Panc1 (cell line): ENCODE measurements at regions not wholly inside any gene's neighbourhood (a gene's known extent, or its start where the extent isn't known, plus 50 kb on each side); places are given as distances from the start of the nearest gene placed in this dataset.

Experiments
- ATAC-seq: fragments of 200-7000 bp; cut with Tn5 transposase; 2 replicates; pipeline ENCODE4 v1.9.1; 2020; ENCODE audit warnings: mild to moderate bottlenecking, moderate library complexity
- BruUV-seq: library from RNA; stranded (reverse); fragments of 400-500 nt; replicated peaks from 2 replicates; lab custom pipeline; 2021; lab: Mats Ljungman, UMichigan
- CTCF ChIA-PET: fragments of 300-600 bp; sonication (Branson Sonifier 250); formaldehyde crosslinking; loops from one replicate; lab custom pipeline; 2022; ENCODE audit warnings: antibody characterized with exemption; lab: Charles Lee
- POLR2A ChIA-PET: fragments of 300-600 bp; sonication (Branson Sonifier 250); formaldehyde crosslinking; loops from one replicate; lab custom pipeline; 2022; ENCODE audit warnings: antibody characterized with exemption; lab: Charles Lee
- DNase-seq: peaks from one replicate; pipeline ENCODE4 v3.0.0-alpha.2; 2010; ENCODE audit warnings: low read depth, low spot score
- H3K27ac ChIP-seq: 2 replicates; pipeline ENCODE4 v1.5.1; 2011; ENCODE audit warnings: mild to moderate bottlenecking, low read length, inconsistent platforms
- H3K27me3 ChIP-seq: fragments of 200-500 bp; sonication (Bioruptor generic); 2 replicates; pipeline ENCODE4 v1.6.0; 2014; ENCODE audit warnings: low read length, inconsistent platforms; ENCODE audit not compliant: control insufficient read depth, insufficient read depth
- H3K36me3 ChIP-seq: fragments of 200-500 bp; sonication (Bioruptor generic); 2 replicates; pipeline ENCODE4 v1.5.1; 2014; ENCODE audit warnings: inconsistent platforms, mild to moderate bottlenecking, low read length, moderate library complexity; ENCODE audit not compliant: control insufficient read depth, insufficient read depth
- H3K4me1 ChIP-seq: 2 replicates; pipeline ENCODE4 v1.5.1; 2011; ENCODE audit warnings: inconsistent platforms, mild to moderate bottlenecking, low read length, moderate library complexity; ENCODE audit not compliant: control insufficient read depth, insufficient read depth
- H3K4me3 ChIP-seq, 2 experiments: 2 replicates each; pipeline ENCODE4 v1.5.1; 2011 to 2012; ENCODE audit warnings: low read depth in 2 of 2, low read length in 2 of 2, mild to moderate bottlenecking in 2 of 2, inconsistent platforms in 1 of 2, moderate library complexity in 1 of 2
- H3K9me3 ChIP-seq: fragments of 200-500 bp; sonication (Bioruptor generic); 2 replicates; pipeline ENCODE4 v1.5.1; 2014; ENCODE audit warnings: low read depth, mild to moderate bottlenecking, inconsistent platforms, low read length, moderate library complexity; ENCODE audit not compliant: control insufficient read depth, insufficient read depth
- POLR2AphosphoS5 ChIP-seq: IDR thresholded peaks from 2 replicates; pipeline ENCODE4 v1.6.1; 2012; ENCODE audit warnings: mild to moderate bottlenecking, low read depth, low read length, moderate library complexity
- SIN3A ChIP-seq: IDR thresholded peaks from 2 replicates; pipeline ENCODE4 v1.6.1; 2012; ENCODE audit warnings: low read depth, mild to moderate bottlenecking, low read length, moderate library complexity, borderline replicate concordance; ENCODE audit not compliant: insufficient read depth
- TCF7L2 ChIP-seq: IDR thresholded peaks from 2 replicates; pipeline ENCODE4 v1.6.1; 2011; ENCODE audit warnings: mild to moderate bottlenecking, low read depth, low read length, inconsistent platforms
- in situ Hi-C: cut with HindIII; loops from 2 replicates; pipeline ENCODE4 v1.10.0; 2016; ENCODE audit warnings: low sequenced_read_pairs, low pct_unique_long_range_greater_than_20kb
- intact Hi-C: fragments of 100-400 bp; cut with micrococcal nuclease; formaldehyde crosslinking; loops from one replicate; pipeline ENCODE4 v1.10.0; 2022; ENCODE audit not compliant: unreplicated experiment
- TF ChIP-seq, protein P1 (sequence below): fragments of 450-650 bp; IDR thresholded peaks from 2 replicates; pipeline ENCODE4 v1.5.1; 2017; ENCODE audit warnings: mild to moderate bottlenecking
- TF ChIP-seq, protein P2 (sequence below), 2 experiments: IDR thresholded peaks; 2 replicates each; pipeline ENCODE4 v1.6.1; 2011 to 2012; ENCODE audit warnings: low read depth in 2 of 2, control low read depth in 1 of 2, low read length in 1 of 2, mild to moderate bottlenecking in 1 of 2, moderate library complexity in 1 of 2; ENCODE audit not compliant: insufficient read depth in 1 of 2

DNA sequence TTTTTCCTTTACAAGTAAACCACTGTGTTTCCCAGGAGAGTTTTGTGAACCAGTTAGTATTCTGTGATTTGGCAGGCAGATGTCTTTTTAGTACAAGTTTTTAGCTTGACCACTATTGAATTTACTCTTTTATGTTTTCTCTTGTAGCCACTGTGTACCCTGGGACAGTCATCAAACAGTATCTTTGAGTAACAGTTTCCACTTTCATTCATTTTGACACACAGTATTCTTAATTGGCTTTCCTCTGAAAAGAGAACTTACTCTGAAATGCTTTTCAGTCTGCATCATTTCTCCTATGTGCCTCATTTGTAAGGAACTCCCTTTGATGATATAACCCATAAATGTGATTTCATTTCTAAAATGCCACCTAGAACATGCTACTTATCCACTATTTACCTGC is 476.5 kb downstream of the PDGFC start:
- H3K9me3 ChIP-seq = no peaks in the 10 kb centered on the region
- no TSS peak for BruUV-seq
- H3K36me3 ChIP-seq = no peaks in the 10 kb centered on the region
- intact Hi-C loops = no loop called here
- POLR2A ChIA-PET = no interaction called here
- H3K27ac ChIP-seq = no peak overlapping the region
- H3K4me3 ChIP-seq = no peak overlapping the region
- DNase-seq (no peak), ATAC-seq (no peak)
- no peaks in the 10 kb centered on the region for H3K4me1 ChIP-seq
- CTCF ChIA-PET = interaction anchor here (0.7 kb wide), 1 partner anchor 327 kb away, joined by 8 read pairs; no protein-coding TSS in a partner anchor
- H3K27me3 ChIP-seq = no peaks in the 10 kb centered on the region
- in situ Hi-C loops = no loop called here
- no peak for TF ChIP-seq POLR2AphosphoS5

DNA sequence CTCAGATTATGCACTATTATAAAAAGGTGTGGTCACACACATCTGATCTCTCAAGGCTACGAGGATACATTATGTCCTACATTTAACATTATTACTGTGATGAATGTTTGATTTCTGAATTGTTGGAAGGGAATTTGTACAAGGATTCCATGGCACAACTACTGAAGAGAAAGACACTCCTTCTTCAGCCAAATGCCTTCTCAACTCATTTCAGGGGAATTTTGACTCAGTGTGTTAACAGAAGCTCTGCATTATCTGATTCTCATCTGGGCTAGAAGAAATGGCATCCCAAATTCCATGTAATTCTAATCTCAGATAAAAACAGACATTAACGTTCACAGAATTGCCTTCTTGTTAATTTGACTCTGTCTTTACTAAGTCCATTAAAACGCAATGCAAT is 477.7 kb downstream of the PDGFC start:
- no peaks in the 10 kb centered on the region for H3K9me3 ChIP-seq
- no peak overlapping the region for H3K27ac ChIP-seq
- no peaks in the 10 kb centered on the region for H3K36me3 ChIP-seq
- ATAC-seq = no peak
- POLR2A ChIA-PET = no interaction called here
- no peaks in the 10 kb centered on the region for H3K27me3 ChIP-seq
- CTCF ChIA-PET = no interaction called here
- H3K4me1 ChIP-seq = no peaks in the 10 kb centered on the region
- DNase-seq = no peak
- TF ChIP-seq, protein P1, sequence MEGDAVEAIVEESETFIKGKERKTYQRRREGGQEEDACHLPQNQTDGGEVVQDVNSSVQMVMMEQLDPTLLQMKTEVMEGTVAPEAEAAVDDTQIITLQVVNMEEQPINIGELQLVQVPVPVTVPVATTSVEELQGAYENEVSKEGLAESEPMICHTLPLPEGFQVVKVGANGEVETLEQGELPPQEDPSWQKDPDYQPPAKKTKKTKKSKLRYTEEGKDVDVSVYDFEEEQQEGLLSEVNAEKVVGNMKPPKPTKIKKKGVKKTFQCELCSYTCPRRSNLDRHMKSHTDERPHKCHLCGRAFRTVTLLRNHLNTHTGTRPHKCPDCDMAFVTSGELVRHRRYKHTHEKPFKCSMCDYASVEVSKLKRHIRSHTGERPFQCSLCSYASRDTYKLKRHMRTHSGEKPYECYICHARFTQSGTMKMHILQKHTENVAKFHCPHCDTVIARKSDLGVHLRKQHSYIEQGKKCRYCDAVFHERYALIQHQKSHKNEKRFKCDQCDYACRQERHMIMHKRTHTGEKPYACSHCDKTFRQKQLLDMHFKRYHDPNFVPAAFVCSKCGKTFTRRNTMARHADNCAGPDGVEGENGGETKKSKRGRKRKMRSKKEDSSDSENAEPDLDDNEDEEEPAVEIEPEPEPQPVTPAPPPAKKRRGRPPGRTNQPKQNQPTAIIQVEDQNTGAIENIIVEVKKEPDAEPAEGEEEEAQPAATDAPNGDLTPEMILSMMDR = no peak
- no peak for TF ChIP-seq TCF7L2
- TF ChIP-seq, protein P2, sequence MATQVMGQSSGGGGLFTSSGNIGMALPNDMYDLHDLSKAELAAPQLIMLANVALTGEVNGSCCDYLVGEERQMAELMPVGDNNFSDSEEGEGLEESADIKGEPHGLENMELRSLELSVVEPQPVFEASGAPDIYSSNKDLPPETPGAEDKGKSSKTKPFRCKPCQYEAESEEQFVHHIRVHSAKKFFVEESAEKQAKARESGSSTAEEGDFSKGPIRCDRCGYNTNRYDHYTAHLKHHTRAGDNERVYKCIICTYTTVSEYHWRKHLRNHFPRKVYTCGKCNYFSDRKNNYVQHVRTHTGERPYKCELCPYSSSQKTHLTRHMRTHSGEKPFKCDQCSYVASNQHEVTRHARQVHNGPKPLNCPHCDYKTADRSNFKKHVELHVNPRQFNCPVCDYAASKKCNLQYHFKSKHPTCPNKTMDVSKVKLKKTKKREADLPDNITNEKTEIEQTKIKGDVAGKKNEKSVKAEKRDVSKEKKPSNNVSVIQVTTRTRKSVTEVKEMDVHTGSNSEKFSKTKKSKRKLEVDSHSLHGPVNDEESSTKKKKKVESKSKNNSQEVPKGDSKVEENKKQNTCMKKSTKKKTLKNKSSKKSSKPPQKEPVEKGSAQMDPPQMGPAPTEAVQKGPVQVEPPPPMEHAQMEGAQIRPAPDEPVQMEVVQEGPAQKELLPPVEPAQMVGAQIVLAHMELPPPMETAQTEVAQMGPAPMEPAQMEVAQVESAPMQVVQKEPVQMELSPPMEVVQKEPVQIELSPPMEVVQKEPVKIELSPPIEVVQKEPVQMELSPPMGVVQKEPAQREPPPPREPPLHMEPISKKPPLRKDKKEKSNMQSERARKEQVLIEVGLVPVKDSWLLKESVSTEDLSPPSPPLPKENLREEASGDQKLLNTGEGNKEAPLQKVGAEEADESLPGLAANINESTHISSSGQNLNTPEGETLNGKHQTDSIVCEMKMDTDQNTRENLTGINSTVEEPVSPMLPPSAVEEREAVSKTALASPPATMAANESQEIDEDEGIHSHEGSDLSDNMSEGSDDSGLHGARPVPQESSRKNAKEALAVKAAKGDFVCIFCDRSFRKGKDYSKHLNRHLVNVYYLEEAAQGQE (IDR thresholded peaks at IDR 0.05; ENCODE audit: insufficient read depth in 1 of 2, low read depth in 2 of 2, low read length in 1 of 2) = no peak
- no peak for TF ChIP-seq POLR2AphosphoS5
- no peak for TF ChIP-seq SIN3A
- no TSS peak for BruUV-seq
- intact Hi-C loops (no loop called here), in situ Hi-C loops (no loop called here)
- H3K4me3 ChIP-seq = no peak overlapping the region

DNA sequence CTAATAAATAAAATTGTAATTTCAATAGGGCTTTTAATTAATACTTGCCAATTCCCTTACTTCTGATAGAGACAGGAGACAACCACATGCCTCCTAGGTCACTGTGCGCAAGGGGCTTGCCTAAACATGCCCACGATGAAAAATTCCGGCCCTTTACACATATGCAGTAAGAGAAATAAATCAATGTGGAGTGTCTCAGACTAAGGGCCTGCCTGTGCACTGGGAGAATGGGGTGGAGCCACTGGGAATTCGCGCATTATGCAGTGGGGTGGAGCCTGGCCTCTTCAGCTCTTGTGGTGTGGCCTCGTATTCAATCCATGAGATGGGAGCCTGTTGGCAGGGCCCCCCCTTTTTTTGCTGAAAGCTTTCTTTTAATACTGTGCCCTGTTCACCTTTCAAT is 484.5 kb downstream of the PDGFC start:
- DNase-seq (no peak), ATAC-seq (no peak)
- ChIA-PET CTCF (no interaction called here), POLR2A (no interaction called here)
- H3K36me3 ChIP-seq = no peaks in the 10 kb centered on the region
- H3K27me3 ChIP-seq = no peaks in the 10 kb centered on the region
- TF ChIP-seq, protein P2 (IDR thresholded peaks at IDR 0.05; ENCODE audit: insufficient read depth in 1 of 2, low read depth in 2 of 2, low read length in 1 of 2) = no peak
- TF ChIP-seq SIN3A = no peak
- TF ChIP-seq, protein P1 = no peak
- TF ChIP-seq TCF7L2 = no peak
- TF ChIP-seq POLR2AphosphoS5 = no peak
- BruUV-seq = no TSS peak
- no peaks in the 10 kb centered on the region for H3K9me3 ChIP-seq
- H3K4me3 ChIP-seq = no peak overlapping the region
- no peaks in the 10 kb centered on the region for H3K4me1 ChIP-seq
- H3K27ac ChIP-seq = no peak overlapping the region
- intact Hi-C loops = no loop called here
- in situ Hi-C loops = no loop called here
